ENCODE measurements at regions not wholly inside any gene's neighbourhood (a gene's known extent, or its start where the extent isn't known, plus 50 kb on each side); places are given as distances from the start of the nearest gene placed in this dataset.

GRCh38 chr17:77697480-77698400, 260.8 kb upstream of the TNRC6C start (continued):
- TF ChIP-seq, protein P1, sequence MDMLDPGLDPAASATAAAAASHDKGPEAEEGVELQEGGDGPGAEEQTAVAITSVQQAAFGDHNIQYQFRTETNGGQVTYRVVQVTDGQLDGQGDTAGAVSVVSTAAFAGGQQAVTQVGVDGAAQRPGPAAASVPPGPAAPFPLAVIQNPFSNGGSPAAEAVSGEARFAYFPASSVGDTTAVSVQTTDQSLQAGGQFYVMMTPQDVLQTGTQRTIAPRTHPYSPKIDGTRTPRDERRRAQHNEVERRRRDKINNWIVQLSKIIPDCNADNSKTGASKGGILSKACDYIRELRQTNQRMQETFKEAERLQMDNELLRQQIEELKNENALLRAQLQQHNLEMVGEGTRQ (IDR thresholded peaks at IDR 0.05; ENCODE audit: low read length) = no peak
